ENCODE measurements at regions not wholly inside any gene's neighbourhood (a gene's known extent, or its start where the extent isn't known, plus 50 kb on each side); places are given as distances from the start of the nearest gene placed in this dataset.

- TF ChIP-seq CTCF (IDR thresholded peaks at IDR 0.05; ENCODE audit: insufficient read depth, low read length, poor library complexity, severe bottlenecking) (no peak), EZH2phosphoT487 (conservative IDR thresholded peaks at IDR 0.05; ENCODE audit: low read length) (no peak)
Measured at GRCh38 chr18:56089612-56090258, 501.7 kb upstream of the TCF4 start.

Measured in SU-DHL-6 (cell line).